Neural cell (in vitro differentiated cells): ENCODE measurements at regions not wholly inside any gene's neighbourhood (a gene's known extent, or its start where the extent isn't known, plus 50 kb on each side); places are given as distances from the start of the nearest gene placed in this dataset.

Experiments used
- H2AFZ ChIP-seq: fragments of 200-600, 300-800 bp; sonication (generic), shearing (Covaris generic); 2 replicates; pipeline ENCODE4 v1.6.0; 2014; ENCODE audit warnings: low read depth, mild to moderate bottlenecking, antibody characterized with exemption, low read length, moderate library complexity
- H3F3A ChIP-seq: fragments of 200-600 bp; shearing (Covaris generic); 2 replicates; pipeline ENCODE4 v1.6.1; 2016; ENCODE audit warnings: mild to moderate bottlenecking, moderate library complexity, mixed read lengths, antibody characterized with exemption, low read length; ENCODE audit not compliant: insufficient read depth, poor library complexity, severe bottlenecking
- H3K27ac ChIP-seq: fragments of 200-600, 300-800 bp; sonication (generic), shearing (Covaris generic); 2 replicates; pipeline ENCODE4 v1.5.1; 2014; ENCODE audit warnings: mild to moderate bottlenecking, low read length, moderate library complexity
- H3K27me3 ChIP-seq: fragments of 300-800, 200-600 bp; sonication (generic), shearing (Covaris generic); 2 replicates; pipeline ENCODE4 v1.6.0; 2014; ENCODE audit warnings: mild to moderate bottlenecking, low read depth, low read length, moderate library complexity; ENCODE audit not compliant: insufficient read depth
- H3K36me3 ChIP-seq: fragments of 300-800, 200-600 bp; sonication (generic), shearing (Covaris generic); 2 replicates; pipeline ENCODE4 v1.5.1; 2014; ENCODE audit warnings: mild to moderate bottlenecking, antibody characterized with exemption, low read length, moderate library complexity; ENCODE audit not compliant: insufficient read depth
- H3K4me2 ChIP-seq: fragments of 300-800, 200-600 bp; sonication (generic), shearing (Covaris generic); 2 replicates; pipeline ENCODE4 v1.6.0; 2014; ENCODE audit warnings: mild to moderate bottlenecking, low read length
- H3K4me3 ChIP-seq: fragments of 300-800, 200-600 bp; sonication (generic), shearing (Covaris generic); 2 replicates; pipeline ENCODE4 v1.5.1; 2014; ENCODE audit warnings: mild to moderate bottlenecking, low read length, moderate library complexity
- H3K79me2 ChIP-seq: fragments of 200-600 bp; shearing (Covaris generic); replicated peaks from 2 replicates; pipeline ENCODE4 v1.6.0; 2014; ENCODE audit warnings: mild to moderate bottlenecking, low read length, moderate library complexity; ENCODE audit not compliant: insufficient read depth
- H3K9ac ChIP-seq: fragments of 300-800, 200-600 bp; sonication (generic), shearing (Covaris generic); 2 replicates; pipeline ENCODE4 v1.6.1; 2016; ENCODE audit warnings: mild to moderate bottlenecking, low read length, mixed read lengths
- H3K9me2 ChIP-seq: fragments of 200-600 bp; shearing (Covaris generic); 2 replicates; pipeline ENCODE4 v1.6.1; 2016; ENCODE audit warnings: mild to moderate bottlenecking, low read length, mixed read lengths; ENCODE audit not compliant: insufficient read depth
- H3K9me3 ChIP-seq: fragments of 200-600, 300-800 bp; sonication (generic), shearing (Covaris generic); 2 replicates; pipeline ENCODE4 v1.6.1; 2016; ENCODE audit warnings: mild to moderate bottlenecking, mixed run types, low read length, moderate library complexity, mixed read lengths
- H4K20me1 ChIP-seq: fragments of 200-600 bp; shearing (Covaris generic); 2 replicates; pipeline ENCODE4 v1.6.1; 2016; ENCODE audit warnings: mild to moderate bottlenecking, mixed run types; ENCODE audit not compliant: insufficient read depth
- EP300 ChIP-seq: fragments of 450-650 bp; conservative IDR thresholded peaks from 2 replicates; pipeline ENCODE4 v1.6.1; 2014; ENCODE audit warnings: antibody characterized with exemption, mild to moderate bottlenecking, moderate library complexity; ENCODE audit not compliant: poor library complexity, severe bottlenecking
- EZH2 ChIP-seq: fragments of 200-600, 300-800 bp; shearing (Covaris generic), sonication (generic); IDR thresholded peaks from 2 replicates; pipeline ENCODE4 v1.6.1; 2014; ENCODE audit warnings: antibody characterized with exemption, low read length, borderline replicate concordance, mild to moderate bottlenecking; ENCODE audit not compliant: insufficient read depth, poor library complexity, severe bottlenecking
- MXI1 ChIP-seq: fragments of 450-650 bp; conservative IDR thresholded peaks from 2 replicates; pipeline ENCODE4 v1.6.1; 2014; ENCODE audit warnings: antibody characterized with exemption, mild to moderate bottlenecking; ENCODE audit not compliant: poor library complexity, severe bottlenecking
- POLR2AphosphoS5 ChIP-seq: IDR thresholded peaks from 2 replicates; pipeline ENCODE4 v1.6.1; 2012
- RAD21 ChIP-seq: fragments of 450-650 bp; conservative IDR thresholded peaks from 2 replicates; pipeline ENCODE4 v1.6.1; 2014; ENCODE audit warnings: antibody characterized with exemption, mild to moderate bottlenecking, moderate library complexity
- SMC3 ChIP-seq: fragments of 450-650 bp; conservative IDR thresholded peaks from 2 replicates; pipeline ENCODE4 v1.6.1; 2014; ENCODE audit warnings: antibody characterized with exemption, mild to moderate bottlenecking, moderate library complexity; ENCODE audit not compliant: poor library complexity
- TAF1 ChIP-seq: IDR thresholded peaks from 2 replicates; pipeline ENCODE4 v1.6.1; 2012; ENCODE audit warnings: low read depth
- TF ChIP-seq, protein P1 (sequence below): IDR thresholded peaks from 2 replicates; pipeline ENCODE4 v1.6.1; 2012; ENCODE audit warnings: borderline replicate concordance
- TF ChIP-seq, protein P2 (sequence below): fragments of 450-650 bp; IDR thresholded peaks from 2 replicates; pipeline ENCODE4 v1.5.1; 2014; ENCODE audit warnings: antibody characterized with exemption, mild to moderate bottlenecking, moderate library complexity; ENCODE audit not compliant: poor library complexity, severe bottlenecking

DNA sequence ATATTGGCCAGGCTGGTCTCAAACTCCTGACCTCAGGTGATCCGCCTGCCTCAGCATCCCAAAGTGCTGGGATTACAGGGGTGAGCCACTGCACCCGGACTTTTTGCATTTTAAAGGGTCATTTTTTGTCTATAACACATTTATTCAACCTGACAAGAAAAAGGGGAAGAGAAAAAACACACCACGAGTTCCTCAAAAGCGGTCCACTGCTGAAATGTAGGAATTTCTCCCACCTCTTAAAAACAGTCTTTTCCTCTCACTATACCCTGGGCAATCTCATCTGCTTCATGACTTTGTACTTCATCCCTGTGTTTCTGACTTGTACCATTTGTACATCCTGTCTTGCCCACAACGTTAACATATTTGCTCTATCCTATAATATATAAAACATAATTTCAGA, 413.3 kb upstream of the PTBP2 start:
- no peak overlapping the region for H3K9ac ChIP-seq
- no peak overlapping the region for H2AFZ ChIP-seq
- no peak for TF ChIP-seq SMC3
- TF ChIP-seq RAD21 = no peak
- TF ChIP-seq MXI1 = no peak
- TF ChIP-seq EZH2 = no peak
- TF ChIP-seq, protein P1, sequence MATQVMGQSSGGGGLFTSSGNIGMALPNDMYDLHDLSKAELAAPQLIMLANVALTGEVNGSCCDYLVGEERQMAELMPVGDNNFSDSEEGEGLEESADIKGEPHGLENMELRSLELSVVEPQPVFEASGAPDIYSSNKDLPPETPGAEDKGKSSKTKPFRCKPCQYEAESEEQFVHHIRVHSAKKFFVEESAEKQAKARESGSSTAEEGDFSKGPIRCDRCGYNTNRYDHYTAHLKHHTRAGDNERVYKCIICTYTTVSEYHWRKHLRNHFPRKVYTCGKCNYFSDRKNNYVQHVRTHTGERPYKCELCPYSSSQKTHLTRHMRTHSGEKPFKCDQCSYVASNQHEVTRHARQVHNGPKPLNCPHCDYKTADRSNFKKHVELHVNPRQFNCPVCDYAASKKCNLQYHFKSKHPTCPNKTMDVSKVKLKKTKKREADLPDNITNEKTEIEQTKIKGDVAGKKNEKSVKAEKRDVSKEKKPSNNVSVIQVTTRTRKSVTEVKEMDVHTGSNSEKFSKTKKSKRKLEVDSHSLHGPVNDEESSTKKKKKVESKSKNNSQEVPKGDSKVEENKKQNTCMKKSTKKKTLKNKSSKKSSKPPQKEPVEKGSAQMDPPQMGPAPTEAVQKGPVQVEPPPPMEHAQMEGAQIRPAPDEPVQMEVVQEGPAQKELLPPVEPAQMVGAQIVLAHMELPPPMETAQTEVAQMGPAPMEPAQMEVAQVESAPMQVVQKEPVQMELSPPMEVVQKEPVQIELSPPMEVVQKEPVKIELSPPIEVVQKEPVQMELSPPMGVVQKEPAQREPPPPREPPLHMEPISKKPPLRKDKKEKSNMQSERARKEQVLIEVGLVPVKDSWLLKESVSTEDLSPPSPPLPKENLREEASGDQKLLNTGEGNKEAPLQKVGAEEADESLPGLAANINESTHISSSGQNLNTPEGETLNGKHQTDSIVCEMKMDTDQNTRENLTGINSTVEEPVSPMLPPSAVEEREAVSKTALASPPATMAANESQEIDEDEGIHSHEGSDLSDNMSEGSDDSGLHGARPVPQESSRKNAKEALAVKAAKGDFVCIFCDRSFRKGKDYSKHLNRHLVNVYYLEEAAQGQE = no peak
- no peak for TF ChIP-seq EP300

DNA sequence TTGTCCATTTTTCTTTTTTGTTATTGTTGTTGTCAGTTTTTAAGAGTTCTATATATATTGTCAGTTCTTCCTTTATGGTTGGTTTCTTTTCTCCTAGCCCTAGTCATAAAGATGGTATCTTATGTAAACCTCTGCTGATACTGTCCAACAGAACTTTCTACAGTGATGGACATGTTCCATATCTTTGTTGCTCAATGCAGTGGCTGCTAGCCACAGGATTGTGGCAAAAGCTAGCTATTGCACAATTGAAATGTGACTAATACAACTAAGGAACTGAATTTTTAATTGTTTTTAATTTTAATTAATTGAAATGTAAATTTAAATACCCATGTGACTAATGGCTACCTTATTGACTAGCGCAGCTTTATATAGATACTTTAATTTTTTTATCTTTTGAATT, 411.8 kb upstream of the PTBP2 start:
- H3K9me3 ChIP-seq = no peaks in the 10 kb centered on the region
- no peaks in the 10 kb centered on the region for H3F3A ChIP-seq
- no peak overlapping the region for H3K9ac ChIP-seq
- H4K20me1 ChIP-seq = no peaks in the 10 kb centered on the region
- H3K4me2 ChIP-seq = no peak overlapping the region
- no peak overlapping the region for H3K27ac ChIP-seq
- no peaks in the 10 kb centered on the region for H3K27me3 ChIP-seq
- H3K9me2 ChIP-seq = no peaks in the 10 kb centered on the region
- H3K36me3 ChIP-seq = no peaks in the 10 kb centered on the region
- H2AFZ ChIP-seq = no peak overlapping the region
- TF ChIP-seq TAF1 (no peak), MXI1 (no peak), POLR2AphosphoS5 (no peak), RAD21 (no peak), EZH2 (no peak), EP300 (no peak), SMC3 (no peak)
- TF ChIP-seq, protein P2, sequence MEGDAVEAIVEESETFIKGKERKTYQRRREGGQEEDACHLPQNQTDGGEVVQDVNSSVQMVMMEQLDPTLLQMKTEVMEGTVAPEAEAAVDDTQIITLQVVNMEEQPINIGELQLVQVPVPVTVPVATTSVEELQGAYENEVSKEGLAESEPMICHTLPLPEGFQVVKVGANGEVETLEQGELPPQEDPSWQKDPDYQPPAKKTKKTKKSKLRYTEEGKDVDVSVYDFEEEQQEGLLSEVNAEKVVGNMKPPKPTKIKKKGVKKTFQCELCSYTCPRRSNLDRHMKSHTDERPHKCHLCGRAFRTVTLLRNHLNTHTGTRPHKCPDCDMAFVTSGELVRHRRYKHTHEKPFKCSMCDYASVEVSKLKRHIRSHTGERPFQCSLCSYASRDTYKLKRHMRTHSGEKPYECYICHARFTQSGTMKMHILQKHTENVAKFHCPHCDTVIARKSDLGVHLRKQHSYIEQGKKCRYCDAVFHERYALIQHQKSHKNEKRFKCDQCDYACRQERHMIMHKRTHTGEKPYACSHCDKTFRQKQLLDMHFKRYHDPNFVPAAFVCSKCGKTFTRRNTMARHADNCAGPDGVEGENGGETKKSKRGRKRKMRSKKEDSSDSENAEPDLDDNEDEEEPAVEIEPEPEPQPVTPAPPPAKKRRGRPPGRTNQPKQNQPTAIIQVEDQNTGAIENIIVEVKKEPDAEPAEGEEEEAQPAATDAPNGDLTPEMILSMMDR = no peak
- TF ChIP-seq, protein P1 = no peak
- no peaks in the 10 kb centered on the region for H3K79me2 ChIP-seq
- no peak overlapping the region for H3K4me3 ChIP-seq

More for the DNA sequence above, 413.3 kb upstream of the PTBP2 start:
- H3K9me3 ChIP-seq = no peaks in the 10 kb centered on the region
- H3K4me3 ChIP-seq = no peak overlapping the region
- no peaks in the 10 kb centered on the region for H3K36me3 ChIP-seq
- H3K9me2 ChIP-seq = no peaks in the 10 kb centered on the region
- no peak overlapping the region for H3K4me2 ChIP-seq
- H4K20me1 ChIP-seq = no peaks in the 10 kb centered on the region
- H3K27me3 ChIP-seq = no peaks in the 10 kb centered on the region
- H3F3A ChIP-seq = no peaks in the 10 kb centered on the region
- H3K79me2 ChIP-seq = no peaks in the 10 kb centered on the region
- H3K27ac ChIP-seq = no peak overlapping the region
